H9 (cell line): ENCODE measurements at regions not wholly inside any gene's neighbourhood (a gene's known extent, or its start where the extent isn't known, plus 50 kb on each side); places are given as distances from the start of the nearest gene placed in this dataset.

Experiments
- DNase-seq: peaks from one replicate; pipeline ENCODE4 v3.0.0-alpha.2; 2017
- H2AFZ ChIP-seq: one replicate; pipeline ENCODE4 v1.6.1; 2013; ENCODE audit warnings: mild to moderate bottlenecking, low read length, control low read depth, moderate library complexity
- H2AK5ac ChIP-seq: 2 replicates; pipeline ENCODE4 v1.6.1; 2013; ENCODE audit warnings: low read length, control low read depth, mixed read lengths; ENCODE audit not compliant: insufficient read length
- H2BK120ac ChIP-seq: one replicate; pipeline ENCODE4 v1.6.1; 2013; ENCODE audit warnings: low read depth, mild to moderate bottlenecking, low read length, control low read depth, inconsistent platforms; ENCODE audit not compliant: poor library complexity, severe bottlenecking
- H2BK12ac ChIP-seq: 2 replicates; pipeline ENCODE4 v1.6.1; 2013; ENCODE audit warnings: low read length, control low read depth, mixed read lengths, low read depth; ENCODE audit not compliant: insufficient read length
- H2BK15ac ChIP-seq: 2 replicates; pipeline ENCODE4 v1.6.1; 2013; ENCODE audit warnings: low read depth, low read length, control low read depth
- H2BK20ac ChIP-seq: one replicate; pipeline ENCODE4 v1.6.1; 2013; ENCODE audit warnings: low read depth, mild to moderate bottlenecking, low read length, control low read depth, inconsistent platforms; ENCODE audit not compliant: poor library complexity, severe bottlenecking
- H2BK5ac ChIP-seq: 2 replicates; pipeline ENCODE4 v1.6.1; 2013; ENCODE audit warnings: low read length, control low read depth, mixed read lengths; ENCODE audit not compliant: insufficient read length
- H3K14ac ChIP-seq: 2 replicates; pipeline ENCODE4 v1.6.1; 2013; ENCODE audit warnings: low read length, control low read depth; ENCODE audit not compliant: insufficient read depth
- H3K18ac ChIP-seq: 2 replicates; pipeline ENCODE4 v1.6.1; 2013; ENCODE audit warnings: low read depth, mild to moderate bottlenecking, mixed read lengths, low read length, control low read depth; ENCODE audit not compliant: insufficient read length
- H3K23ac ChIP-seq: 2 replicates; pipeline ENCODE4 v1.6.1; 2013; ENCODE audit warnings: low read length, control low read depth, mixed read lengths, low read depth; ENCODE audit not compliant: insufficient read length
- H3K23me2 ChIP-seq: 2 replicates; pipeline ENCODE4 v1.6.1; 2013; ENCODE audit warnings: low read depth, mild to moderate bottlenecking, mixed read lengths, low read length, control low read depth; ENCODE audit not compliant: insufficient read length, poor library complexity, severe bottlenecking
- H3K27ac ChIP-seq: 2 replicates; pipeline ENCODE4 v1.5.1; 2013; ENCODE audit warnings: low read length, control low read depth, mixed read lengths, low read depth; ENCODE audit not compliant: insufficient read length
- H3K27me3 ChIP-seq: 2 replicates; pipeline ENCODE4 v1.6.1; 2013; ENCODE audit warnings: low read length, control low read depth, inconsistent platforms; ENCODE audit not compliant: insufficient read depth
- H3K4ac ChIP-seq: 2 replicates; pipeline ENCODE4 v1.6.1; 2013; ENCODE audit warnings: low read depth, mild to moderate bottlenecking, control low read depth, inconsistent platforms, low read length, moderate library complexity
- H3K4me1 ChIP-seq: 2 replicates; pipeline ENCODE4 v1.6.1; 2013; ENCODE audit warnings: low read length, control low read depth, inconsistent platforms; ENCODE audit not compliant: insufficient read depth
- H3K4me2 ChIP-seq: 2 replicates; pipeline ENCODE4 v1.6.1; 2013; ENCODE audit warnings: low read length, control low read depth, mixed read lengths; ENCODE audit not compliant: insufficient read length, insufficient read depth
- H3K56ac ChIP-seq: 2 replicates; pipeline ENCODE4 v1.6.1; 2013; ENCODE audit warnings: low read depth, mild to moderate bottlenecking, mixed read lengths, low read length, control low read depth; ENCODE audit not compliant: insufficient read length
- H3K79me1 ChIP-seq: 2 replicates; pipeline ENCODE4 v1.6.1; 2013; ENCODE audit warnings: low read depth, mild to moderate bottlenecking, moderate library complexity, low read length, control low read depth, inconsistent platforms; ENCODE audit not compliant: insufficient read depth, poor library complexity, severe bottlenecking
- H3K79me2 ChIP-seq: 2 replicates; pipeline ENCODE4 v1.6.1; 2013; ENCODE audit warnings: low read length, control low read depth, inconsistent platforms; ENCODE audit not compliant: insufficient read depth
- H3K9ac ChIP-seq: 2 replicates; pipeline ENCODE4 v1.6.1; 2013; ENCODE audit warnings: low read length, control low read depth, mixed read lengths; ENCODE audit not compliant: insufficient read length; ENCODE audit errors: extremely low read depth
- H3K9me3 ChIP-seq: one replicate; pipeline ENCODE4 v1.6.1; 2013; ENCODE audit warnings: low read depth, low read length, inconsistent platforms; ENCODE audit not compliant: control insufficient read depth
- H3T11ph ChIP-seq: one replicate; pipeline ENCODE4 v1.6.1; 2013; ENCODE audit warnings: mild to moderate bottlenecking, low read length, control low read depth, inconsistent platforms
- H4K20me1 ChIP-seq: one replicate; pipeline ENCODE4 v1.6.1; 2013; ENCODE audit not compliant: control insufficient read depth, insufficient read length, insufficient read depth
- H4K5ac ChIP-seq: 2 replicates; pipeline ENCODE4 v1.6.1; 2013; ENCODE audit warnings: low read depth, mild to moderate bottlenecking, mixed read lengths, low read length, control low read depth; ENCODE audit not compliant: insufficient read length
- H4K8ac ChIP-seq: replicated peaks from 2 replicates; pipeline ENCODE4 v1.6.1; 2013; ENCODE audit warnings: low read length, control low read depth, mixed read lengths, low read depth; ENCODE audit not compliant: insufficient read length
- H4K91ac ChIP-seq: 2 replicates; pipeline ENCODE4 v1.6.1; 2013; ENCODE audit warnings: low read depth, mild to moderate bottlenecking, moderate library complexity, mixed read lengths, low read length, control low read depth; ENCODE audit not compliant: insufficient read length
- H3K27ac Mint-ChIP-seq, 3 experiments: 2 replicates in 2 of 3; 3 replicates in 1 of 3; pipeline ENCODE4 v1.8.0; 2020 to 2021; ENCODE audit warnings: mixed read lengths in 3 of 3, mild to moderate bottlenecking in 1 of 3, moderate library complexity in 1 of 3
- H3K27me3 Mint-ChIP-seq: 2 replicates; pipeline ENCODE4 v1.8.0; 2021; ENCODE audit warnings: low read depth, mild to moderate bottlenecking, moderate library complexity, mixed read lengths
- H3K36me3 Mint-ChIP-seq, 3 experiments: 2 replicates in 2 of 3; 3 replicates in 1 of 3; pipeline ENCODE4 v1.8.0; 2020 to 2021; ENCODE audit warnings: low read depth in 3 of 3, mixed read lengths in 3 of 3; ENCODE audit not compliant: insufficient read depth in 1 of 3
- H3K4me1 Mint-ChIP-seq, 2 experiments: 2 replicates each; pipeline ENCODE4 v1.8.0; 2020; ENCODE audit warnings: mixed read lengths in 2 of 2
- H3K4me3 Mint-ChIP-seq, 2 experiments: 2 replicates in 1 of 2; 3 replicates in 1 of 2; pipeline ENCODE4 v1.8.0; 2020 to 2021; ENCODE audit warnings: mild to moderate bottlenecking in 2 of 2, mixed read lengths in 2 of 2, moderate library complexity in 1 of 2
- H3K9me3 Mint-ChIP-seq, 2 experiments: 2 replicates in 1 of 2; 3 replicates in 1 of 2; pipeline ENCODE4 v1.8.0; 2020; ENCODE audit warnings: mild to moderate bottlenecking in 2 of 2, mixed read lengths in 2 of 2, moderate library complexity in 1 of 2
- TF ChIP-seq, protein P1 (sequence below): fragments of 200-600 bp; sonication (generic); conservative IDR thresholded peaks from 3 replicates; pipeline ENCODE4 v1.8.0; 2021; ENCODE audit warnings: antibody characterized with exemption, mild to moderate bottlenecking

DNA sequence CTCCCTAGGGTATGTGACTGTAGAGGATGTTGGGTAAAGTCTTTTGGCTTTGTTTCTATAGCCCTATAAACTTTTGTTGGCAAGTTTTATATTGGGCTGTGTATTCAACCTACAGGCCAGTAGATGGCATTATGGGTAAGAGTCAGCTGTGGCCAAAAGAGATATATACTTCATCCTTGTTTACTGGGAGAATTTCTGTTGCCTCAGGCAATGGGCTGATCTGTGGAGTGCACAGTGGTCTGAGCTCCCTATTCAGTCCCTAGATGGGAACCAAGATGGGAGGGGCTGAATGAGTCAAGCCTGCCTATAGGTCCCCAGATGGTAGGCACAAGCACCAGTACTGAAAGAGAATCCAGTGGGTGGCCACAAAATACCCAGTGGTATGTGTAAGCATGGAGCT is 580.6 kb downstream of the EPHA5 start:
- Mint-ChIP-seq H3K4me1 (no peaks in the 10 kb centered on the region), H3K9me3 (peaks cover 23% of the 10 kb centered on the region in 2 experiments), H3K36me3 (peaks cover 7 to 22% (median 8%) of the 10 kb centered on the region in 3 experiments), H3K4me3 (no peak overlapping the region), H3K27ac (no peak overlapping the region), H3K27me3 (no peaks in the 10 kb centered on the region)
- H2BK20ac ChIP-seq = no peak overlapping the region
- DNase-seq = no peak
- no peak overlapping the region for H3K9ac ChIP-seq
- H4K5ac ChIP-seq = no peak overlapping the region
- no peak overlapping the region for H3T11ph ChIP-seq
- H3K9me3 ChIP-seq = no peaks in the 10 kb centered on the region
- no peak overlapping the region for H2BK15ac ChIP-seq
- H3K14ac ChIP-seq = no peak overlapping the region
- no peak overlapping the region for H3K4ac ChIP-seq
- H3K23ac ChIP-seq = no peak overlapping the region
- no peaks in the 10 kb centered on the region for H3K27me3 ChIP-seq
- H2AFZ ChIP-seq = no peak overlapping the region
- no peak overlapping the region for H2AK5ac ChIP-seq
- H4K20me1 ChIP-seq = no peaks in the 10 kb centered on the region
- no peak overlapping the region for H3K27ac ChIP-seq
- H3K18ac ChIP-seq = no peak overlapping the region
- no peaks in the 10 kb centered on the region for H3K79me1 ChIP-seq
- H2BK5ac ChIP-seq = no peak overlapping the region
- no peaks in the 10 kb centered on the region for H3K4me1 ChIP-seq
- no peak overlapping the region for H4K8ac ChIP-seq
- no peaks in the 10 kb centered on the region for H3K79me2 ChIP-seq
- H4K91ac ChIP-seq = no peak overlapping the region
- no peak overlapping the region for H3K4me2 ChIP-seq
- no peak overlapping the region for H2BK12ac ChIP-seq
- H3K23me2 ChIP-seq = no peaks in the 10 kb centered on the region
- TF ChIP-seq, protein P1, sequence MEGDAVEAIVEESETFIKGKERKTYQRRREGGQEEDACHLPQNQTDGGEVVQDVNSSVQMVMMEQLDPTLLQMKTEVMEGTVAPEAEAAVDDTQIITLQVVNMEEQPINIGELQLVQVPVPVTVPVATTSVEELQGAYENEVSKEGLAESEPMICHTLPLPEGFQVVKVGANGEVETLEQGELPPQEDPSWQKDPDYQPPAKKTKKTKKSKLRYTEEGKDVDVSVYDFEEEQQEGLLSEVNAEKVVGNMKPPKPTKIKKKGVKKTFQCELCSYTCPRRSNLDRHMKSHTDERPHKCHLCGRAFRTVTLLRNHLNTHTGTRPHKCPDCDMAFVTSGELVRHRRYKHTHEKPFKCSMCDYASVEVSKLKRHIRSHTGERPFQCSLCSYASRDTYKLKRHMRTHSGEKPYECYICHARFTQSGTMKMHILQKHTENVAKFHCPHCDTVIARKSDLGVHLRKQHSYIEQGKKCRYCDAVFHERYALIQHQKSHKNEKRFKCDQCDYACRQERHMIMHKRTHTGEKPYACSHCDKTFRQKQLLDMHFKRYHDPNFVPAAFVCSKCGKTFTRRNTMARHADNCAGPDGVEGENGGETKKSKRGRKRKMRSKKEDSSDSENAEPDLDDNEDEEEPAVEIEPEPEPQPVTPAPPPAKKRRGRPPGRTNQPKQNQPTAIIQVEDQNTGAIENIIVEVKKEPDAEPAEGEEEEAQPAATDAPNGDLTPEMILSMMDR = peak; percentile 41; the same call in 2 of the 3 replicates
- no peak overlapping the region for H3K56ac ChIP-seq
- no peak overlapping the region for H2BK120ac ChIP-seq
